ENCODE measurements at regions not wholly inside any gene's neighbourhood (a gene's known extent, or its start where the extent isn't known, plus 50 kb on each side); places are given as distances from the start of the nearest gene placed in this dataset.
"Not testable (repeated sequence)": the region's sequence is repeated elsewhere in the genome, so short reads cannot be mapped to it uniquely, and the experiment has no call there.

DNA sequence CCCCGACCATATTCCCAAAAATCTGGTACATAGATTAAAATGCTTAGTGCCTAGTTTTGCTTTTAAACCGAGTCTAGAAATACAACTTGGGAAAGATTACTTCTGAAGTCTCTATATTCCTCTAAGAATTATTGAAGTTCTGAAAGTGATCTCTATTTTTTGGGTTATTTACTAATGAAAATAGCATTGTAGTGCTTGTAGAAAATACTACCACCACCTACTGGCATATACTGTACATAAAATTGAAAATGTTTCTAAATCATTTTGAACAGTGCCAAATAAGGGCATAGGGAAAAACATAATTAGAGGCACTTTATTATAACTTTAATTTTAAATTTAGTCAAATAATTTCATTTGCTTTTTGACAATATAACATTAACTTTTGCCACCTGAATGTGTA, 1399.6 kb upstream of the ZEB2 start:
- no peak for DNase-seq

GRCh38 chr2:145918951-145919350, 1399.0 kb upstream of the ZEB2 start:
- no peak for DNase-seq

- DNase-seq: no peak
These were observed 1396.9 kb upstream of the ZEB2 start for GRCh38 chr2:145916799-145917198.

- DNase-seq: no peak
These were observed 1394.8 kb upstream of the ZEB2 start for GRCh38 chr2:145914716-145915115.

DNA sequence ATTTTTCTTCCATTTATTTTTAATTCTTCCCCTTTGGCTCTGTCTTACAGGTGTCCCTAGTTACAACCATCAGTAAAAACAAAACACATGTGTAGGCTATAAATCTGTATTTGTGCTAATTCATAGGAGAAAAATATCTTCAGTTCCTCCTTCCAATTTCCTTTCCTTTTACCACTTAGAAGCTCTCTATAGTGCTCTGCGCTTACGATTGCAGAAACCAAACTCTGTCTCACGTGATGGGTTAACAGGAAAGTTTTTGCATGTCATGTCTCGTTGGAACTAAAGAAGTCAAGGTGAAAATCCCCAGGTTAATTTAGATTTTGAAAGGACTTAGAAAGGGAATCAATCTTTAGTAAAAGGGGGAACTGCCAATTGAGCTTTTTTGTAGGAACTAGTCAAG, 1390.5 kb upstream of the ZEB2 start:
- no peak for DNase-seq

DNA sequence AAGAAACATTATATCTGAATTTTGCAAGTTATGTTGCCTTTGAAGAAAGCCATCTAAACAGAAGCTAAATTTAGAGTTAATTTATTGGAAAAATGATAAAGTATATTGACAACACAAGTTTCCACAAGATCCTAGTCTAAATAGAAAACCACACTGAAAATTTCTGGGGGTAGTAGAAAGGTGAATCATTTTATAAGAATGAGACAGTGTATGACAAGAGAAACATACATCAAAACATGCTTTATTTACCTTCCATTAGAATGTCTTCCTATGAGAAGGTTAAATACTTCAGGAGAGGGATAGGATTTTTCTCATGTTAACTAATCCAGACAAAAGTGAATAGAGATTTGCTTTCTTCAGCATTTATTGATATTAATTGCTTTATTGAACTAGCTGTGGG, 1389.8 kb upstream of the ZEB2 start:
- no peak for DNase-seq

DNA sequence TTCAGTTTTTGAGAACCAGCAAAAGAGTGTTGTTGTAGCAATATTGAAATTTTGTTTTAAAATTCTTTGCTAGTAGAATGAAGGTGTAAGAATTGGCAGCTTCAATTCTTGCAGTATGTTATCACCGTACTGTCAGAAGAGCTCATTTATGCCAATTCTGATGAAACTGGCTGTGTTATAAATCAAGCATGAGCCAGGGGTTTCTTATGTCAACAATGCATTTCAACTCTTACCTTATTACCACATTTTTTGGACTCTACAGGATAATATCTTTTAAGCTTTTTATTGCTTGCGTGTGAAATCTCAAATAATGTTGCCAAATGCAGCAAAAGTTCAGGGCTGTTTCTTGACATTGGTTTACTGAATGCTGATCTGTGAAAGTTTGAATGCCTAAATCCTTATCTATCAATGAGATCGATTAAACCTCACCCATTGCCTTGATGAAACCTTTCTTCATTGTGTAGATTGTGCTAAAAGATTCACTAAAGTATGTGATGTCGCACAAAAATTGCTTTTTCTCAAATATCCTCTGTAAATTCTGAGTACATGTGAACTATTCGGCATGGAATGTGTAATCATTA, 1389.3 kb upstream of the ZEB2 start:
- DNase-seq: no peak

- DNase-seq: no peak
These were observed 1386.4 kb upstream of the ZEB2 start for GRCh38 chr2:145906354-145906753.

DNA sequence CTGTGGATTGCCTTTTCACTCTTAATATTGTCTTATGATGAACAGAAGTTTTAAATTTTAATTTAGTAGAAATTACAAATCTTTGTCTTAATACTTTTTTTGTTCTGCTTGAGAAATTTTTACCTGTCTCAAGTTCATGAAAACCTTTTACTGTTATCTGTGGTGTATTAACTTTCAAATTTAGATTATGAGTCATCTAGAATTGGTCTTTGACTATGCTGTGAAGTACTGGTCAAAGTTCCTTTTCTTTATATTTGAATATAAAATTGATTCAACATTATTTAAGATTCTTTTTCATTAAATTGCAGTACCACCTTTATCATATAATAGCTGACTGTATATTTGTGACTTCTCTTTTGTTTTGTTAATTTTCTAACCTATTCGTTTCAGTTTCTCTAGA, 1385.5 kb upstream of the ZEB2 start:
- no peak for DNase-seq

- no peak for DNase-seq
These were observed 1377.2 kb upstream of the ZEB2 start for GRCh38 chr2:145897151-145897550.

DNA sequence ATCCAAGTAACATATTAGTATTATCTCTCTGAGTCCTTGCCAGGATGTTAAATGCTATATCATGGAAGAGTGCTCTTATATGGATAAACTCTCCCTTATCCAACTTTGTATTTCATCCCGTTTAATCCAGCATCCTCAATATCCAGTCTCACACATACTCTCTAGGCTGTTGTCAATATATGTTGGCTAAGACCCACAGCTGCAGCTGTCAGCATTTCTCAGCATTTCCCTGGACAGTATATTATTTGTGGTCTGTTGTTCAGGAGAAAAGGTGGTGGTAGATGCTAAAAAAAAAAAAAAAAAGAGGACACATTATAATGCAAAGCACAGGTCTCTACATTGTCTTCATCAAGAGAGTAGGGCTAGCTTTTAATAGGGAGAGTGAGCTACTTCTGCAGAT, 1368.0 kb upstream of the ZEB2 start:
- DNase-seq: no peak

- not testable (repeated sequence) for DNase-seq
These were observed 1361.1 kb upstream of the ZEB2 start for GRCh38 chr2:145880997-145881396.

- DNase-seq: no peak
These were observed 1355.1 kb upstream of the ZEB2 start for GRCh38 chr2:145875016-145875415.

DNA sequence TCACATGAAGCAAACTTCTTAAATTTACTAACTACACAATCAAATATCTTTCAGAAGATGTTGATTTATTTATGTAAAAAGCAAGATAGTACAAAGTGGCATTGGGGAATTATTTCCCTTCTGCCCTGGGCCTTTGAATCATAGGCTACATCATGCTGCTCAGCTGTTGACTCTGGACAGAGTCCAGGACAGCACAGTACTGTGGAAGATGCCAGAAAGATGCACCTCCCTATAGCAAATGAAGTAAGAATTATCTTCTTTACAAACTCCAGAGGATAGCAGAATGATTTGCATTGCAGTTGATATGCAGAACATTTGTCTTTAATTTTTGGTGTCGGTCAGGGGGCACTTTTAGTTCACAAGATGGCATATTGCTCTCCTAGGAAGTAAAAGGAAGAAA, 1354.5 kb upstream of the ZEB2 start:
- no peak for DNase-seq

DNA sequence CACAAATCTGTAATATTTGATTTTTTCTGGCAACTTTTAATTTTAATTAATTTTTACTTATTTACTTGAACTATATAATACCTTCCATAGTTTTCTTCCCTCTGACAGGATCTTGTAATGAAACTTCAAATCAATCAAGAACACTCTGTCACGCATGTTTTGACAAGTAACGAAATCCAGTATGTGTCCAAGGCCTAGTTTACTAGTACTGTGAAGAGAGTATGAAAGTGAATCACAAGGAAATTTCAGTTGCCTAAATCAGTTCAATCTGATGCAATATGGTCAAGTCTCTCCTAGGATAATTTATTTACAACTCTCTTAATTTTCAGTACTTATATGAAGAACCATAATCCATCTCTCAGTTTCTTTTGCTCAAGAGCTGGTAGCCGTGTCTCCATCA, 1344.6 kb upstream of the ZEB2 start:
- no peak for DNase-seq

GRCh38 chr2:145861940-145862339, 1342.0 kb upstream of the ZEB2 start:
- DNase-seq: no peak

DNA sequence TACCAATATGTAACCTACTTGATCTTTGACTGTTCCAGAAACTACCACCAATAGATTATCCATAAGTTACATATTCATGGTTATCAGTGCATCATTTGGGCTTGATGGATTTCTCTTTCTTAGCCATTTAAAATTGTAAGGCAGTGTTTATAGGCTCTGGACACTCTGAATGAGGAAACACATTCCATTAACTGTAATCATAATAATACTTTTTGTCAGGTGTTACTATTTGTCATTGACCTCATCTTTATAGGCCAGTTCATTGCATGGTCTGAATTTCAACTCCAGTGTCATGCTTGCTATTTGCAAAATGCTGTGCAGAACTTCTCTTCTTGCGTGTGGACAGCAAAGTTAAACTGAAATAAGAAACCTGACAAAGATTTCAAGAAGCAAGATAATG, 1340.2 kb upstream of the ZEB2 start:
- no peak for DNase-seq

DNA sequence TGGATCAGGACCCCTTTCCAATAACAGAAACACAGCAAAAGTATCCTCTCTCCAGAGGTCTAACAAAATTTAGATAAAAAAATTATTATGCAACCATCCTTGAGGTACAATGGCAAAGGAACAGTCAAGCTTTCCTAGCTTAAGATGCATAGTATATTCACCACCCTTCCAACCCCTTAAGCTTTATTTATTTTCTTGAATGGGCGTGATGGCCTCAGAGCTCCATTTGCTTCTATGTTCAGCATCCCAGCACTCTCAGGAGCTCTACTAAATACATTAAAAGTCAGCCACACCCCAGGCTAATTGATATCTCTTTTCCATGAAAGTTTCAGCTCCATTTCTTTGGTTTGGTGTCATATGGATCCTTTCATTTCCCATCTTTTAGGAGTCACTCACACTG, 1335.2 kb upstream of the ZEB2 start:
- DNase-seq: no peak

- DNase-seq: no peak
These were observed 1334.3 kb upstream of the ZEB2 start for GRCh38 chr2:145854039-145854755.

GRCh38 chr2:145851730-145852129, 1331.8 kb upstream of the ZEB2 start:
- DNase-seq: no peak

GRCh38 chr2:145849466-145849865, 1329.5 kb upstream of the ZEB2 start:
- no peak for DNase-seq

- no peak for DNase-seq
These were observed 1327.1 kb upstream of the ZEB2 start for GRCh38 chr2:145846982-145847381.

DNA sequence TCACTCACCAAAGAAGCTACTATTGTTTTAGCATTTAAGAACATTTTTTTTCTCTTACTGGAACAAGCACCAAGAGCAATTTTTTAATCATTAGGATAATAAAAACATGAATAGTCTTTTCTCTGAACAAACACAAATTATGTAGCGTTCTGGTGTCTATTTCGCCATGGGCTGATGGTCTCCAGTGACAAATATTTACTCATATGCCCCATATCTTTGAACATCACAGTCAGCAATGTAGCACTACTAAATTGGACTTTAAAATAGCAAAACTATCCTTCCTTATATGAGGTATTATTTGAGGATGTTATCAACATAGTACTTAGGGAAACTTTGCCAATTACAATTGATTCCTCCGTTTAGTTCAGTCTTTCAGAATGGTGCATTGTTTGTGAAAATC, 1326.0 kb upstream of the ZEB2 start:
- no peak for DNase-seq

DNA sequence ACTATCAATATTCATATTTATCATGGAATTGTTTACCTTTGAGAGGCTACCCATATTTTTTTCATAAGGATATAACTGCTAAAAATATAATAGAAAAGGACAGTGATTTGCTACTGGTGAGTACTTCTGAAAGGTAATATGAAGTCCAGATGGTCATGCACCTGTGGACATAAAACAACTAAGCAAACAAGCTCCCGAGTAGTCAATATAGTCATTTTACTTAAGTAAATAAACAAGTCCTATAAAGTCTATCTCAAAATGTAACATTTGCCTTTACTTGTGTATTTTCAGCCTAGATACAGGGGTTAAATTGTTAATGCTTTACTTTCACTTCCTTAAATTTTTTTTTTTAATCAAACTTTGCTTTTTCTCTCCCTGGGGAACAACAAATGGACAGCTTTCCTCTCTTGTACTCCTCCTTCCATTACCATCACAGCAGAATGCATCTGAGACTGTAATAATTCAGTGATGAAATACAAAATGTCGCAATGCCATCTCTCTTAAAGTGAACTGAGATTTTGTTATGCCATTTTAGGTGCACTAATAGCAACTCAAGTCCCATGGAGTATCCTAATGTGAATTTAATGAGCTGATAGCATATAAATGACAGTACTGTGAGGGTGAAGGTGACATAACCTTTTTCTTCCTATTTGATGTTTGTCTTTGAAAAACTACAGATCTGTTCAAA, 1325.4 kb upstream of the ZEB2 start:
- DNase-seq: no peak

- DNase-seq: no peak
These were observed 1322.1 kb upstream of the ZEB2 start for GRCh38 chr2:145841973-145842372.
